ENCODE measurements at regions not wholly inside any gene's neighbourhood (a gene's known extent, or its start where the extent isn't known, plus 50 kb on each side); places are given as distances from the start of the nearest gene placed in this dataset.

DNA sequence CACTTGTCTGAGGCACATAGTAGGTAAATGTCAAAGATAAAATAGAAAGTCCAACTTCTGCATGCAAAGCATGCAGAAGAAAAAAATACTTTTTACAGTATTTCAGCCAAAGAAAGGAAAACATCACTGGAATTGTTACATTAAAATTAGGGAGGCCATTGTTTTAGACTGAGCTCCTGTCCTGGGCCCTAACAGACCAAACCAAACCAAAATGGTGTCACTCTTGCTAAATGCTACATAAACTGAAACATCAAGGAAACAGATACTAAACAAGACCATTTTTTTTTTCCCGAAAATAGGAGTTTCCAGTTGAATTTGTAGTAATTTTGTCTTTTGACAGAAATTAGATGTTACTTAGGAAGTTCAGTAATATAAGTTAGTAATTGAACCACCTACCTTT, 508.8 kb downstream of the DSC3 start:
- DNase-seq (ENCODE audit: extremely low spot score, unreplicated experiment), result no peak
- TF ChIP-seq, protein P1, sequence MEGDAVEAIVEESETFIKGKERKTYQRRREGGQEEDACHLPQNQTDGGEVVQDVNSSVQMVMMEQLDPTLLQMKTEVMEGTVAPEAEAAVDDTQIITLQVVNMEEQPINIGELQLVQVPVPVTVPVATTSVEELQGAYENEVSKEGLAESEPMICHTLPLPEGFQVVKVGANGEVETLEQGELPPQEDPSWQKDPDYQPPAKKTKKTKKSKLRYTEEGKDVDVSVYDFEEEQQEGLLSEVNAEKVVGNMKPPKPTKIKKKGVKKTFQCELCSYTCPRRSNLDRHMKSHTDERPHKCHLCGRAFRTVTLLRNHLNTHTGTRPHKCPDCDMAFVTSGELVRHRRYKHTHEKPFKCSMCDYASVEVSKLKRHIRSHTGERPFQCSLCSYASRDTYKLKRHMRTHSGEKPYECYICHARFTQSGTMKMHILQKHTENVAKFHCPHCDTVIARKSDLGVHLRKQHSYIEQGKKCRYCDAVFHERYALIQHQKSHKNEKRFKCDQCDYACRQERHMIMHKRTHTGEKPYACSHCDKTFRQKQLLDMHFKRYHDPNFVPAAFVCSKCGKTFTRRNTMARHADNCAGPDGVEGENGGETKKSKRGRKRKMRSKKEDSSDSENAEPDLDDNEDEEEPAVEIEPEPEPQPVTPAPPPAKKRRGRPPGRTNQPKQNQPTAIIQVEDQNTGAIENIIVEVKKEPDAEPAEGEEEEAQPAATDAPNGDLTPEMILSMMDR (conservative IDR thresholded peaks at IDR 0.05), result no peak
- Mint-ChIP-seq H3K4me3 (no peak overlapping the region), H3K27me3 (no peaks in the 10 kb centered on the region), H3K27ac (no peak overlapping the region), H3K9me3 (no peaks in the 10 kb centered on the region), H3K4me1 (ENCODE audit: unreplicated experiment) (no peaks in the 10 kb centered on the region), H3K36me3 (no peaks in the 10 kb centered on the region)

DNA sequence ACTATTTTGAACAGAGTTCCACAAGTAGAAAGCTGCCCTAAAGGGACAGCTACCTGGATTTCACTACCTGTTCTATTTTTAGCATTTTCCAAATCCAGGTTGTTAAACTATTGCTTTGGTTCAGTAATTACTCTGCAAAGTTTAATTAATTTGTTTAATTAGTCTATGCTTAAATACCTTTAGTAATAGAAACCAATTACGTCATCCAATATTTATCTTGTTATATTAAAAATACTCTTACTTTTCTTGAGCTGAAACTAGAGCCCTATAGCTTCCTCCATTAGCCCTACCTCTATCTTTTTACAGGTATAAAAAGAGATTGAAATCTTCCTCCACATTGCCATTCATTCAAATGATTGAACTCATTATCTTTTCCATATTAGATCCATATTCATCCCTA, 514.6 kb downstream of the DSC3 start:
- Mint-ChIP-seq H3K4me1 (ENCODE audit: unreplicated experiment) (peaks cover 4% of the 10 kb centered on the region), H3K36me3 (no peaks in the 10 kb centered on the region)

DNA sequence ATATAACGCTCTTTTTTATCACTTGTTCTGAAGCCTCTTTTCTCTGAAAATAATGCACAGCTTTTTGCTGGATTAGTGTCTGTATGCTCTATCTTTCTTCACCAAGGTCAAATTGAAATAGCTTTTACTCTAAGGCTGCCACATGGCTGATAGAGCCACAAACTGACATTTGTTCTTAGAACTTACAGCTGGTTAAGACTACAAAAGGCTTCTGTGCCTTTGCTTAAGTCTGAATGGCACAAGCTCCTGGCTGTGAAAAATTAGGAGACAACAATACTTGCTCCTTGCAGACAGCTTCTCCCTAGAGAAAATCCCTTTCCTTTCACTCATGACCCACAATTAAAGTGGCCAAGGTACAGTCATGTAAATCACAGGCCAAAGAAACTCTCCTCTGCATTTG, 515.3 kb downstream of the DSC3 start:
- no peak overlapping the region for H3K27ac Mint-ChIP-seq
- H3K9me3 Mint-ChIP-seq, result no peaks in the 10 kb centered on the region
- H3K36me3 Mint-ChIP-seq, result no peaks in the 10 kb centered on the region
- no peak for DNase-seq (ENCODE audit: extremely low spot score, unreplicated experiment)
- no peaks in the 10 kb centered on the region for H3K27me3 Mint-ChIP-seq
- H3K4me1 Mint-ChIP-seq (ENCODE audit: unreplicated experiment), result peaks cover 4% of the 10 kb centered on the region
- no peak overlapping the region for H3K4me3 Mint-ChIP-seq
- TF ChIP-seq, protein P1 (conservative IDR thresholded peaks at IDR 0.05), result no peak

More for the DNA sequence above, 514.6 kb downstream of the DSC3 start:
- H3K27me3 Mint-ChIP-seq, result no peaks in the 10 kb centered on the region
- no peak overlapping the region for H3K4me3 Mint-ChIP-seq
- no peak for DNase-seq (ENCODE audit: extremely low spot score, unreplicated experiment)
- no peak overlapping the region for H3K27ac Mint-ChIP-seq
- TF ChIP-seq, protein P1 (conservative IDR thresholded peaks at IDR 0.05), result no peak
- no peaks in the 10 kb centered on the region for H3K9me3 Mint-ChIP-seq

DNA sequence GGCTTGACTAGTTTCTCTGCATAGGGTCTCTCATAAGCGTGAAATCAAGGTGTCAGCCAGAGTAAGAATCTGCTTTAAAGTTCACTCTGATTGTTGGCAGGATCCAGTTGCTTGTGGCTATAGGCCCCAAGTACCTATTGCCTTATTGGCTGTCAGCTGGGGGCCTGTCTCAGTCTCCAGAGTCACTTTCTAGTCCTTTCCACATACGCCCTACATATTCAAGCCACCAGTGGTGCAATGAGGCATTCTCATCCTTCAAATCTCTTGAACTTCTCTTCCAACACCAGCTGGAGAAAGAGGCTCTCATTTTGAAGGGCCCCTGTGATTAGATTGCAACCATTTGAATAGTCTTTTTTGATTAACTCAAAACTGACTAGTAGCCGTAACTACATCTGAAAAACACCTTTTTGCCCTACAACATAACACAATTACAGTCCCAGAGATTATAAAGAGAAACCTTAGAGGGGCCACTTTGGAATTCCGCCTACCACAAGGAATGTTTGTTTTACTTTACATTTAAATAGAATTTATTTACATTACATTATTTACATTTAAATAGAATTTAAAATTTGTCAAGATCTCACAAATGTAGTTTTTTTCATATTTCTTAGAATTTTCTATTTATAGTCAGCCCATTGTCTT, 520.1 kb downstream of the DSC3 start:
- TF ChIP-seq, protein P1 (conservative IDR thresholded peaks at IDR 0.05), result no peak
- DNase-seq (ENCODE audit: extremely low spot score, unreplicated experiment), result no peak

DNA sequence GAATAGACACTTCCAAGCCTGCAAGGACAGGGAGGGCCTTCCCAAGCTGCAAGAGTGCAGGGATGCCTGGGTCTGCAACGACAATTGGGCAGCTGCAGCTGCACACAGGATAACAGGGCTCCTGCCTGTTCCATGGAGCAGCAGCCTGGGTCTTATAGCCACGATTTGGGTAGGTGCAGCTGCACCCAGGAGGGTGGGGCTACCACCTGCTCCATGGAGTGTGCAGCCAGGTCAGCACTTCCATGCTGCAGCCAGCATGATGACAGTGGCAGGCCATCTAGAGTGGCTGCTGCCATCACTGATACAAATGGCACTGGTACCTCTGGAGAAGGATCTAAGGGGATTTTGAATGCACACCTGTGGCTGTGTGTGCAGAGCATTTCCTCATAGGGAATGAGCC, 528.5 kb downstream of the DSC3 start:
- Mint-ChIP-seq H3K36me3 (no peaks in the 10 kb centered on the region), H3K4me1 (ENCODE audit: unreplicated experiment) (no peaks in the 10 kb centered on the region), H3K4me3 (no peak overlapping the region), H3K27ac (no peak overlapping the region), H3K9me3 (no peaks in the 10 kb centered on the region), H3K27me3 (no peaks in the 10 kb centered on the region)
- no peak for DNase-seq (ENCODE audit: extremely low spot score, unreplicated experiment)
- TF ChIP-seq, protein P1 (conservative IDR thresholded peaks at IDR 0.05), result no peak

More for the DNA sequence above, 520.1 kb downstream of the DSC3 start:
- Mint-ChIP-seq H3K9me3 (no peaks in the 10 kb centered on the region), H3K36me3 (no peaks in the 10 kb centered on the region), H3K4me3 (no peak overlapping the region), H3K27ac (no peak overlapping the region), H3K4me1 (ENCODE audit: unreplicated experiment) (peaks cover 4% of the 10 kb centered on the region), H3K27me3 (no peaks in the 10 kb centered on the region)

DNA sequence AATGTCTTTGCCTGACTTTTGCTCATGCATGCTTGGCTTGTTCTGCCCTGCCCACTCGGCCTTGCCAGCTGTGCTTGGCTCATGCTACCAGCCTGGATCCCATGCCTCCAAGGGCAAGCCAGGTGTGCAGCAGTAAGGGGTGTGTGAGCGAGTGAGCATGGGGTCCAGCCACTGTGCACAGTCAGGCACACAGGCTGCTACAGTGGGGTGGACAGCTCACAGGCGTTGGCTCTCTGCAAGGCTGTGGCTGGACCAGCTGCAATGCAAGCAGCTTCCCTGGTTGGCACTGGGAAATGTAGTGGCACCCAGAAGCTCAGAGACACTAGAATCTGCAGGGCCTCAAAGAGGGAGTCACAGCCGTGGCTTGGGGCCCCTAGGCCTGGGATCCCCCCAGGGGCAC, 529.7 kb downstream of the DSC3 start:
- Mint-ChIP-seq H3K27me3 (no peaks in the 10 kb centered on the region), H3K36me3 (no peaks in the 10 kb centered on the region), H3K27ac (no peak overlapping the region), H3K4me3 (no peak overlapping the region), H3K4me1 (ENCODE audit: unreplicated experiment) (no peaks in the 10 kb centered on the region), H3K9me3 (no peaks in the 10 kb centered on the region)
- no peak for DNase-seq (ENCODE audit: extremely low spot score, unreplicated experiment)
- TF ChIP-seq, protein P1 (conservative IDR thresholded peaks at IDR 0.05), result no peak
